OCI-LY1 (cell line): ENCODE measurements at regions not wholly inside any gene's neighbourhood (a gene's known extent, or its start where the extent isn't known, plus 50 kb on each side); places are given as distances from the start of the nearest gene placed in this dataset.

Experiments
- H2AFZ ChIP-seq: fragments of 200-600 bp; sonication (generic), shearing (Covaris generic); 2 replicates; pipeline ENCODE4 v1.6.0; 2014; ENCODE audit warnings: antibody characterized with exemption, mild to moderate bottlenecking, low read length
- H3F3A ChIP-seq: fragments of 200-600 bp; sonication (generic), shearing (Covaris generic); 2 replicates; pipeline ENCODE4 v1.6.0; 2014; ENCODE audit warnings: mild to moderate bottlenecking, antibody characterized with exemption, low read length, moderate library complexity; ENCODE audit not compliant: insufficient read depth
- H3K27ac ChIP-seq: fragments of 200-600 bp; sonication (generic); 2 replicates; pipeline ENCODE4 v1.5.1; 2014; ENCODE audit warnings: low read length, mixed run types, mild to moderate bottlenecking, low read depth; ENCODE audit not compliant: poor library complexity, severe bottlenecking
- H3K27me3 ChIP-seq: fragments of 200-600 bp; sonication (generic); 2 replicates; pipeline ENCODE4 v1.6.0; 2014; ENCODE audit warnings: antibody characterized with exemption, mild to moderate bottlenecking, low read length, moderate library complexity; ENCODE audit not compliant: insufficient read depth
- H3K36me3 ChIP-seq: fragments of 200-600 bp; sonication (generic); 2 replicates; pipeline ENCODE4 v1.6.1; 2014; ENCODE audit warnings: mild to moderate bottlenecking, antibody characterized with exemption, low read length, moderate library complexity, mixed read lengths; ENCODE audit not compliant: insufficient read depth
- H3K4me1 ChIP-seq: fragments of 200-600 bp; sonication (generic); 2 replicates; pipeline ENCODE4 v1.5.1; 2014; ENCODE audit warnings: mild to moderate bottlenecking, low read length, moderate library complexity; ENCODE audit not compliant: insufficient read depth, severe bottlenecking
- H3K4me2 ChIP-seq: fragments of 200-600 bp; sonication (generic), shearing (Covaris generic); 2 replicates; pipeline ENCODE4 v1.6.1; 2014; ENCODE audit warnings: low read length
- H3K4me3 ChIP-seq: fragments of 200-600 bp; sonication (generic); 2 replicates; pipeline ENCODE4 v1.5.1; 2014; ENCODE audit warnings: low read length, low read depth, mild to moderate bottlenecking, mixed read lengths; ENCODE audit not compliant: poor library complexity, severe bottlenecking
- H3K79me2 ChIP-seq: fragments of 200-600 bp; shearing (Covaris generic); 2 replicates; pipeline ENCODE4 v1.6.1; 2016; ENCODE audit warnings: mixed run types, low read length, mixed read lengths; ENCODE audit not compliant: insufficient read depth
- H3K9ac ChIP-seq: fragments of 200-600 bp; sonication (generic), shearing (Covaris generic); 2 replicates; pipeline ENCODE4 v1.6.1; 2014; ENCODE audit warnings: mild to moderate bottlenecking, low read length, mixed read lengths
- H3K9me2 ChIP-seq: fragments of 200-600 bp; sonication (generic), shearing (Covaris generic); 2 replicates; pipeline ENCODE4 v1.6.1; 2014; ENCODE audit warnings: low read depth, mild to moderate bottlenecking, low read length, mixed read lengths
- H3K9me3 ChIP-seq: fragments of 200-600 bp; shearing (Covaris generic); 2 replicates; pipeline ENCODE4 v1.6.1; 2014; ENCODE audit warnings: low read length, mixed read lengths
- H4K20me1 ChIP-seq: fragments of 200-600 bp; sonication (generic), shearing (Covaris generic); 2 replicates; pipeline ENCODE4 v1.6.0; 2016; ENCODE audit warnings: mild to moderate bottlenecking, low read length; ENCODE audit not compliant: insufficient read depth
- CTCF ChIP-seq: fragments of 200-600 bp; sonication (generic), shearing (Covaris generic); IDR thresholded peaks from 2 replicates; pipeline ENCODE4 v1.5.1; 2017; ENCODE audit warnings: mild to moderate bottlenecking, antibody characterized with exemption, low read length, moderate library complexity, mixed read lengths
- EZH2 ChIP-seq: fragments of 200-600 bp; sonication (generic), shearing (Covaris generic); IDR thresholded peaks from 2 replicates; pipeline ENCODE4 v1.8.0; 2017; ENCODE audit warnings: borderline replicate concordance, mixed run types, mild to moderate bottlenecking, antibody characterized with exemption, low read length, moderate library complexity, mixed read lengths

- H4K20me1 ChIP-seq: no peaks in the 10 kb centered on the region
- no peak overlapping the region for H3K27ac ChIP-seq
- H3K9me2 ChIP-seq: no peaks in the 10 kb centered on the region
- TF ChIP-seq EZH2: no peak
- TF ChIP-seq CTCF: no peak
- no peaks in the 10 kb centered on the region for H3K79me2 ChIP-seq
- no peak overlapping the region for H3K4me3 ChIP-seq
- no peaks in the 10 kb centered on the region for H3K27me3 ChIP-seq
- no peak overlapping the region for H2AFZ ChIP-seq
- H3K9ac ChIP-seq: no peak overlapping the region
- H3K36me3 ChIP-seq: no peaks in the 10 kb centered on the region
- no peaks in the 10 kb centered on the region for H3F3A ChIP-seq
- H3K9me3 ChIP-seq: no peaks in the 10 kb centered on the region
- no peak overlapping the region for H3K4me2 ChIP-seq
- no peaks in the 10 kb centered on the region for H3K4me1 ChIP-seq
Measured at GRCh38 chr6:165858586-165858985, 195.5 kb upstream of the PDE10A start.

- no peaks in the 10 kb centered on the region for H3K79me2 ChIP-seq
- H3K4me1 ChIP-seq: no peaks in the 10 kb centered on the region
- H3K36me3 ChIP-seq: no peaks in the 10 kb centered on the region
- H3K27me3 ChIP-seq: no peaks in the 10 kb centered on the region
- H2AFZ ChIP-seq: no peak overlapping the region
- no peaks in the 10 kb centered on the region for H3K9me2 ChIP-seq
- TF ChIP-seq EZH2: no peak
- no peak for TF ChIP-seq CTCF
- no peaks in the 10 kb centered on the region for H4K20me1 ChIP-seq
- H3K9me3 ChIP-seq: no peaks in the 10 kb centered on the region
- no peak overlapping the region for H3K27ac ChIP-seq
- H3K4me3 ChIP-seq: no peak overlapping the region
- no peaks in the 10 kb centered on the region for H3F3A ChIP-seq
- H3K4me2 ChIP-seq: no peak overlapping the region
- H3K9ac ChIP-seq: no peak overlapping the region
Measured at GRCh38 chr6:165855856-165856255, 192.8 kb upstream of the PDE10A start.

GRCh38 chr6:165854863-165855593, 192.0 kb upstream of the PDE10A start:
- Histone ChIP-seq H3K9me3 (no peaks in the 10 kb centered on the region), H3K4me2 (no peak overlapping the region)
- TF ChIP-seq CTCF: no peak
- no peak for TF ChIP-seq EZH2

More at GRCh38 chr6:165854863-165855593, 192.0 kb upstream of the PDE10A start:
- Histone ChIP-seq H3K79me2 (no peaks in the 10 kb centered on the region), H3K4me1 (no peaks in the 10 kb centered on the region), H3K9ac (no peak overlapping the region), H3F3A (no peaks in the 10 kb centered on the region), H3K9me2 (no peaks in the 10 kb centered on the region), H2AFZ (no peak overlapping the region), H4K20me1 (no peaks in the 10 kb centered on the region), H3K27me3 (no peaks in the 10 kb centered on the region), H3K27ac (no peak overlapping the region), H3K4me3 (no peak overlapping the region), H3K36me3 (no peaks in the 10 kb centered on the region)
